PC-3 (cell line): ENCODE measurements at regions not wholly inside any gene's neighbourhood (a gene's known extent, or its start where the extent isn't known, plus 50 kb on each side); places are given as distances from the start of the nearest gene placed in this dataset.

Experiments used
- ATAC-seq: fragments of 200-7000 bp; cut with Tn5 transposase; 2 replicates; pipeline ENCODE4 v1.9.1; 2020; ENCODE audit warnings: mild to moderate bottlenecking, moderate library complexity
- BruUV-seq: library from RNA; stranded (reverse); fragments of 400-500 nt; replicated peaks from 2 replicates; lab custom pipeline; 2021; lab: Mats Ljungman, UMichigan
- CTCF ChIA-PET: fragments of 300-600 bp; sonication (Branson Sonifier 250); formaldehyde crosslinking; loops from one replicate; lab custom pipeline; 2022; ENCODE audit warnings: antibody characterized with exemption; lab: Charles Lee
- POLR2A ChIA-PET: fragments of 300-600 bp; sonication (Branson Sonifier 250); formaldehyde crosslinking; loops from one replicate; lab custom pipeline; 2022; ENCODE audit warnings: antibody characterized with exemption; ENCODE audit not compliant: unreplicated experiment; lab: Charles Lee
- DNase-seq: peaks from one replicate; pipeline ENCODE4 v3.0.0-alpha.2; 2015
- H2AFZ ChIP-seq: fragments of 300-600 bp; sonication (generic); 2 replicates; pipeline ENCODE4 v1.6.0; 2016; ENCODE audit warnings: antibody characterized with exemption, low read length
- H3F3A ChIP-seq: fragments of 300-600 bp; sonication (generic); one replicate; pipeline ENCODE4 v1.6.0; 2017; ENCODE audit warnings: antibody characterized with exemption, low read length, control low read depth, mild to moderate bottlenecking; ENCODE audit not compliant: unreplicated experiment
- H3K27ac ChIP-seq: fragments of 300-600 bp; sonication (generic); 2 replicates; pipeline ENCODE4 v1.5.1; 2016; ENCODE audit warnings: mild to moderate bottlenecking, low read length
- H3K27me3 ChIP-seq: fragments of 300-600 bp; sonication (generic); 2 replicates; pipeline ENCODE4 v1.6.1; 2016; ENCODE audit warnings: low read length, mixed read lengths
- H3K36me3 ChIP-seq: fragments of 300-600 bp; sonication (generic); 2 replicates; pipeline ENCODE4 v1.6.1; 2016; ENCODE audit warnings: low read depth, mixed run types, low read length, mixed read lengths
- H3K4me1 ChIP-seq: fragments of 300-600 bp; sonication (generic); 2 replicates; pipeline ENCODE4 v1.5.1; 2016; ENCODE audit warnings: low read length; ENCODE audit not compliant: insufficient read depth
- H3K4me2 ChIP-seq: fragments of 300-600 bp; sonication (generic); 2 replicates; pipeline ENCODE4 v1.6.0; 2016; ENCODE audit warnings: low read length
- H3K4me3 ChIP-seq: fragments of 300-600 bp; sonication (generic); 2 replicates; pipeline ENCODE4 v1.5.1; 2016; ENCODE audit warnings: mild to moderate bottlenecking, low read length, mixed read lengths
- H3K79me2 ChIP-seq: fragments of 300-600 bp; sonication (generic); 2 replicates; pipeline ENCODE4 v1.6.1; 2017; ENCODE audit warnings: low read length, mixed read lengths
- H3K9ac ChIP-seq: fragments of 300-600 bp; sonication (generic); 2 replicates; pipeline ENCODE4 v1.6.0; 2016; ENCODE audit warnings: mild to moderate bottlenecking, low read length
- H3K9me2 ChIP-seq: fragments of 300-600 bp; sonication (generic); replicated peaks from 2 replicates; pipeline ENCODE4 v1.6.1; 2016; ENCODE audit warnings: mixed run types, low read length, mixed read lengths
- H3K9me3 ChIP-seq: fragments of 300-600 bp; sonication (generic); 2 replicates; pipeline ENCODE4 v1.6.1; 2016; ENCODE audit warnings: low read length, mixed read lengths
- H4K20me1 ChIP-seq: fragments of 300-600 bp; sonication (generic); 2 replicates; pipeline ENCODE4 v1.6.1; 2016; ENCODE audit warnings: low read length, mixed read lengths
- EZH2 ChIP-seq: fragments of 300-600 bp; sonication (generic); IDR thresholded peaks from one replicate; pipeline ENCODE4 v1.6.1; 2017; ENCODE audit warnings: antibody characterized with exemption, mild to moderate bottlenecking, low read length; ENCODE audit not compliant: unreplicated experiment
- EZH2phosphoT487 ChIP-seq: fragments of 300-600 bp; sonication (generic); IDR thresholded peaks from 2 replicates; pipeline ENCODE4 v1.6.1; 2018; ENCODE audit warnings: mild to moderate bottlenecking, antibody characterized with exemption, low read length, borderline replicate concordance
- intact Hi-C: fragments of 100-400 bp; cut with micrococcal nuclease; formaldehyde crosslinking; loops from 2 replicates; pipeline ENCODE4 v1.9.0; 2023
- TF ChIP-seq, protein P1 (sequence below): fragments of 300-600 bp; sonication (generic); conservative IDR thresholded peaks from 2 replicates; pipeline ENCODE4 v1.5.1; 2017; ENCODE audit warnings: antibody characterized with exemption, low read depth, mild to moderate bottlenecking, low read length

DNA sequence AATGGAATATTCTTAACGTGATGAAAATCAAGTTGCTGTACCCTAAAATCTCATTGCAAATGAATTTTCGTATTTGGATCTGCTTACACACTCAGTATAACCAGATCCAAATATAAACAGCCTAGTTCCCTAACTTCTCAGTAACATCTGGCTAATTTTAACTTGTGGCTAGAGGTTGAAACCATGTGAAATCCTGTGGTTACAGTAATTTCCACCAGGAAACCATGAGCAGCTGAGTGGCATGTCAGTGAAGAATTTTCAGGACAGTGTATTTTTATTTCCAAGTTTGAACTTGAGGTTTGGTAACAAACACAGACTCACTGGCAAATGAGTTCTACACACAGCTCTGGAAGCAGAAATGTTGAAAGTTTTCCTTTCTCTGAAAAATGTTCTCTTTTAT is 754.1 kb downstream of the NR2F2 start:
- TF ChIP-seq EZH2 (no peak), EZH2phosphoT487 (no peak)
- TF ChIP-seq, protein P1, sequence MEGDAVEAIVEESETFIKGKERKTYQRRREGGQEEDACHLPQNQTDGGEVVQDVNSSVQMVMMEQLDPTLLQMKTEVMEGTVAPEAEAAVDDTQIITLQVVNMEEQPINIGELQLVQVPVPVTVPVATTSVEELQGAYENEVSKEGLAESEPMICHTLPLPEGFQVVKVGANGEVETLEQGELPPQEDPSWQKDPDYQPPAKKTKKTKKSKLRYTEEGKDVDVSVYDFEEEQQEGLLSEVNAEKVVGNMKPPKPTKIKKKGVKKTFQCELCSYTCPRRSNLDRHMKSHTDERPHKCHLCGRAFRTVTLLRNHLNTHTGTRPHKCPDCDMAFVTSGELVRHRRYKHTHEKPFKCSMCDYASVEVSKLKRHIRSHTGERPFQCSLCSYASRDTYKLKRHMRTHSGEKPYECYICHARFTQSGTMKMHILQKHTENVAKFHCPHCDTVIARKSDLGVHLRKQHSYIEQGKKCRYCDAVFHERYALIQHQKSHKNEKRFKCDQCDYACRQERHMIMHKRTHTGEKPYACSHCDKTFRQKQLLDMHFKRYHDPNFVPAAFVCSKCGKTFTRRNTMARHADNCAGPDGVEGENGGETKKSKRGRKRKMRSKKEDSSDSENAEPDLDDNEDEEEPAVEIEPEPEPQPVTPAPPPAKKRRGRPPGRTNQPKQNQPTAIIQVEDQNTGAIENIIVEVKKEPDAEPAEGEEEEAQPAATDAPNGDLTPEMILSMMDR = no peak
- CTCF ChIA-PET = no interaction called here
- Histone ChIP-seq H3K4me3 (no peak overlapping the region), H3K9me2 (no peaks in the 10 kb centered on the region), H3K9ac (no peak overlapping the region), H3K36me3 (no peaks in the 10 kb centered on the region), H3K9me3 (no peaks in the 10 kb centered on the region), H3K4me2 (no peak overlapping the region), H3K27ac (no peak overlapping the region), H3F3A (no peaks in the 10 kb centered on the region), H3K4me1 (no peaks in the 10 kb centered on the region), H3K79me2 (no peaks in the 10 kb centered on the region), H3K27me3 (peaks cover 16% of the 10 kb centered on the region; the same call in 1 of the 2 replicates), H2AFZ (no peak overlapping the region), H4K20me1 (no peaks in the 10 kb centered on the region)
- POLR2A ChIA-PET = no interaction called here
- no peak for ATAC-seq
- intact Hi-C loops = no loop called here
- no peak for DNase-seq
- BruUV-seq = no TSS peak

DNA sequence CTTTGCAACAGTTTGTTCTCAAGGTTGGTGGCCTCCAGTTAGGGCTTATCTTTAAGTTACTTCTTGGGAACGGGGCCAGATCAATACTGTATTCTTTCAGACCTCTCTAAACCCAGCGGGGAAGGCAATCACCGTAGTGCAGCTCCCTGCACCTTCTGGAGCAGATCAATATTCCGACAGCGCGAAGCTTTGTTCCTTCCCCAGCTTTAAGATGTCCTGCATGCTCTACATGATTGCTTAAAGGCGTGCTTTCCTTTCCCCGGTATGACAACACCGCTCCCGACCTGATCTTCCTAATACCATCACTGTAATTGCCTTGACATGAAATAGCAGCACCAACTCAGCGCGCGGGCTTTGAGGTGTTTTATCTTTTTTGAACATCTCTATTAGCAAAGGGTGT is 755.2 kb downstream of the NR2F2 start:
- Histone ChIP-seq H3K4me2 (no peak overlapping the region), H3K9me3 (no peaks in the 10 kb centered on the region), H3K9me2 (no peaks in the 10 kb centered on the region), H3K9ac (no peak overlapping the region), H3K4me3 (no peak overlapping the region), H2AFZ (no peak overlapping the region), H3K79me2 (no peaks in the 10 kb centered on the region), H3F3A (no peaks in the 10 kb centered on the region), H3K27ac (no peak overlapping the region), H3K36me3 (no peaks in the 10 kb centered on the region), H3K4me1 (no peaks in the 10 kb centered on the region), H3K27me3 (peaks cover 16% of the 10 kb centered on the region; the same call in 1 of the 2 replicates), H4K20me1 (no peaks in the 10 kb centered on the region)
- DNase-seq (no peak), ATAC-seq (no peak)
- BruUV-seq = no TSS peak
- ChIA-PET POLR2A (no interaction called here), CTCF (no interaction called here)
- intact Hi-C loops = no loop called here
- no peak for TF ChIP-seq EZH2phosphoT487
- TF ChIP-seq EZH2 = no peak
- TF ChIP-seq, protein P1 = no peak

DNA sequence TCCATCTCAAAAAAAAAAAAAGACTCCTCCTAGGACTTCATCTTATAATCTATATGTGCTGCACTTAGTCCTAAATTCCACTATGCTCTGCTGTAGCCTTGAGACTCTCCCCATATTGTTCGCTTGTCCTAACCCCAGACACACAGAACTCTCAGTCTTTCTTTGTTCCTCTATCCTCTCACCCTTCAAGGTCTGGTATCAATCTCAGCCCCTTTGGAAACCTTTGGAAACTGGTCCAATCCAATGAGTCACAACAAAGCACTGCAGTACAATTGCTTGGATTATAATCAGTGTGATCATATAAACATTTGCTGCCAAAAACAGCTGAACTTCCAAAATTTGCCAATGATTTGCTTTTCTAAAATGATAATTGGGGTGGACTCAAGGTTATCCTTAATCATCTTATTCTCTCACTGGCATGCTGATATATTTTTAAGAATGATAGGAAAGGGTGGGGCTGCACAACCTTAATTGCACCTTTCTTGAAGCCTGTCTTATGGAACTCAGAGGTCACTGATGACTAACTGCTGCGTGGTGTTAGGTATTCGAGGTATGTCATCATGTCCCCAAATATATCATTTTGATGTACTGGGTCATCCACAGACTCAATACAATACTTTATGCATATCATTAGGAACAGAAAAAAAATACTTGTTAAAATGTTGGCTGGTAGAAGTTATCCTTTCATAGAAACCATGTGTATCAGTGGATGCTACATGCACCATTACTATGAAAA is 756.7 kb downstream of the NR2F2 start:
- Histone ChIP-seq H3K4me3 (no peak overlapping the region), H3K4me2 (no peak overlapping the region), H3K9me3 (no peaks in the 10 kb centered on the region), H3K9ac (no peak overlapping the region), H3K27ac (no peak overlapping the region), H3K79me2 (no peaks in the 10 kb centered on the region), H3K36me3 (no peaks in the 10 kb centered on the region), H3F3A (no peaks in the 10 kb centered on the region), H3K4me1 (no peaks in the 10 kb centered on the region), H4K20me1 (no peaks in the 10 kb centered on the region), H3K9me2 (no peaks in the 10 kb centered on the region), H3K27me3 (peaks cover 16% of the 10 kb centered on the region; the same call in 1 of the 2 replicates), H2AFZ (no peak overlapping the region)
- ATAC-seq (no peak), DNase-seq (no peak)
- BruUV-seq = no TSS peak
- intact Hi-C loops = no loop called here
- CTCF ChIA-PET = no interaction called here
- POLR2A ChIA-PET = no interaction called here
- TF ChIP-seq, protein P1 = no peak
- TF ChIP-seq EZH2phosphoT487 (no peak), EZH2 (no peak)
